GM13976 (cell line): ENCODE measurements at regions not wholly inside any gene's neighbourhood (a gene's known extent, or its start where the extent isn't known, plus 50 kb on each side); places are given as distances from the start of the nearest gene placed in this dataset.

ENCODE experiments used
- DNase-seq: peaks from one replicate; pipeline ENCODE4 v3.0.0; 2012; ENCODE audit warnings: low spot score
- CTCF ChIP-seq: IDR thresholded peaks from 2 replicates; pipeline ENCODE4 v1.5.1; 2012; ENCODE audit warnings: borderline replicate concordance, mild to moderate bottlenecking; ENCODE audit not compliant: insufficient read depth; ENCODE audit errors: extremely low read depth, missing control alignments, control extremely low read depth
- in situ Hi-C: fragments of 300-500 bp; cut with MboI; formaldehyde crosslinking; loops from one replicate; pipeline ENCODE4 v1.12.0; 2022; ENCODE audit warnings: low sequenced_read_pairs, mixed read lengths, inconsistent platforms; ENCODE audit not compliant: unreplicated experiment

- in situ Hi-C loops: no loop called here
- DNase-seq: no peak
- TF ChIP-seq CTCF: no peak
Observed at GRCh38 chr6:167485186-167485978, 160.5 kb downstream of the TTLL2 start.

- in situ Hi-C loops: no loop called here
- DNase-seq: no peak
- TF ChIP-seq CTCF: no peak
Observed at GRCh38 chr6:167487749-167488664, 163.1 kb downstream of the TTLL2 start.

GRCh38 chr6:167491438-167492099 is 166.7 kb downstream of the TTLL2 start:
- in situ Hi-C loops: no loop called here
- TF ChIP-seq CTCF: no peak
- no peak for DNase-seq

GRCh38 chr6:167492100-167492449 is 167.2 kb downstream of the TTLL2 start:
- DNase-seq: no peak
- in situ Hi-C loops: no loop called here
- TF ChIP-seq CTCF: no peak

GRCh38 chr6:167493310-167493709 is 168.4 kb downstream of the TTLL2 start:
- TF ChIP-seq CTCF: no peak
- in situ Hi-C loops: no loop called here
- no peak for DNase-seq

- in situ Hi-C loops: no loop called here
- DNase-seq: no peak
- TF ChIP-seq CTCF: no peak
Observed at GRCh38 chr6:167493976-167494697, 169.3 kb downstream of the TTLL2 start.
